ENCODE measurements at regions not wholly inside any gene's neighbourhood (a gene's known extent, or its start where the extent isn't known, plus 50 kb on each side); places are given as distances from the start of the nearest gene placed in this dataset.

- Mint-ChIP-seq H3K36me3 (ENCODE audit: insufficient read depth in 2 of 2) (no peaks in the 10 kb centered on the region), H3K27ac (no peak overlapping the region), H3K4me3 (no peak overlapping the region), H3K9me3 (peaks cover 2% of the 10 kb centered on the region in 2 donors), H3K27me3 (ENCODE audit: low read depth) (peaks cover 18% of the 10 kb centered on the region), H3K4me1 (ENCODE audit: low read depth) (no peaks in the 10 kb centered on the region)
- DNase-seq: no peak
- ATAC-seq (replicated peaks in 1 of 2): no peak
Observed at GRCh38 chr22:27022274-27022895, 365.0 kb downstream of the MIAT start.

- ATAC-seq (replicated peaks in 1 of 2) (no peak), DNase-seq (no peak)
- H3K27ac Mint-ChIP-seq: no peak overlapping the region
- H3K27me3 Mint-ChIP-seq (ENCODE audit: low read depth): peaks cover 18% of the 10 kb centered on the region
- peaks cover 2% of the 10 kb centered on the region in 2 donors for H3K9me3 Mint-ChIP-seq
- no peaks in the 10 kb centered on the region for H3K4me1 Mint-ChIP-seq (ENCODE audit: low read depth)
- H3K4me3 Mint-ChIP-seq: no peak overlapping the region
- no peaks in the 10 kb centered on the region for H3K36me3 Mint-ChIP-seq (ENCODE audit: insufficient read depth in 2 of 2)
Observed at GRCh38 chr22:27022896-27023361, 365.5 kb downstream of the MIAT start.

GRCh38 chr22:27023591-27023990 lies 366.2 kb downstream of the MIAT start:
- peaks cover 2% of the 10 kb centered on the region in 2 donors for H3K9me3 Mint-ChIP-seq
- no peaks in the 10 kb centered on the region for H3K36me3 Mint-ChIP-seq (ENCODE audit: insufficient read depth in 2 of 2)
- no peak for DNase-seq
- H3K4me1 Mint-ChIP-seq (ENCODE audit: low read depth): no peaks in the 10 kb centered on the region
- H3K27me3 Mint-ChIP-seq (ENCODE audit: low read depth): peaks cover 23% of the 10 kb centered on the region
- H3K4me3 Mint-ChIP-seq: no peak overlapping the region
- no peak overlapping the region for H3K27ac Mint-ChIP-seq
- no peak for ATAC-seq (replicated peaks in 1 of 2)

- peaks cover 4 to 7% of the 10 kb centered on the region in 2 donors for H3K9me3 Mint-ChIP-seq
- peaks cover 21% of the 10 kb centered on the region for H3K27me3 Mint-ChIP-seq (ENCODE audit: low read depth)
- no peak for DNase-seq
- ATAC-seq (replicated peaks in 1 of 2): no peak
- no peak overlapping the region for H3K4me3 Mint-ChIP-seq
- no peak overlapping the region for H3K27ac Mint-ChIP-seq
- H3K4me1 Mint-ChIP-seq (ENCODE audit: low read depth): no peaks in the 10 kb centered on the region
- no peaks in the 10 kb centered on the region for H3K36me3 Mint-ChIP-seq (ENCODE audit: insufficient read depth in 2 of 2)
Observed at GRCh38 chr22:27024982-27025381, 367.6 kb downstream of the MIAT start.

- DNase-seq: no peak
- no peak for ATAC-seq (replicated peaks in 1 of 2)
- peaks cover 9% of the 10 kb centered on the region for H3K27me3 Mint-ChIP-seq (ENCODE audit: low read depth)
- no peaks in the 10 kb centered on the region for H3K36me3 Mint-ChIP-seq (ENCODE audit: insufficient read depth in 2 of 2)
- H3K9me3 Mint-ChIP-seq: peaks cover 4 to 7% of the 10 kb centered on the region in 2 donors
- no peak overlapping the region for H3K4me3 Mint-ChIP-seq
- H3K4me1 Mint-ChIP-seq (ENCODE audit: low read depth): no peaks in the 10 kb centered on the region
- no peak overlapping the region for H3K27ac Mint-ChIP-seq
Observed at GRCh38 chr22:27028093-27028492, 370.7 kb downstream of the MIAT start.

GRCh38 chr22:27029584-27030130 lies 372.3 kb downstream of the MIAT start:
- ATAC-seq (replicated peaks in 1 of 2) (no peak), DNase-seq (no peak)
- Mint-ChIP-seq H3K27me3 (ENCODE audit: low read depth) (peaks cover 6% of the 10 kb centered on the region), H3K27ac (no peak overlapping the region), H3K9me3 (peaks cover 4 to 7% of the 10 kb centered on the region in 2 donors), H3K4me1 (ENCODE audit: low read depth) (no peaks in the 10 kb centered on the region), H3K4me3 (no peak overlapping the region), H3K36me3 (ENCODE audit: insufficient read depth in 2 of 2) (no peaks in the 10 kb centered on the region)

- Mint-ChIP-seq H3K9me3 (peaks cover 4 to 7% of the 10 kb centered on the region in 2 donors), H3K36me3 (ENCODE audit: insufficient read depth in 2 of 2) (no peaks in the 10 kb centered on the region), H3K4me1 (ENCODE audit: low read depth) (no peaks in the 10 kb centered on the region), H3K27ac (no peak overlapping the region), H3K4me3 (no peak overlapping the region), H3K27me3 (ENCODE audit: low read depth) (peaks cover 6% of the 10 kb centered on the region)
- ATAC-seq (replicated peaks in 1 of 2) (no peak), DNase-seq (no peak)
Observed at GRCh38 chr22:27032091-27032761, 374.8 kb downstream of the MIAT start.

GRCh38 chr22:27041745-27042310 lies 384.4 kb downstream of the MIAT start:
- ATAC-seq (replicated peaks in 1 of 2) (no peak), DNase-seq (no peak)
- Mint-ChIP-seq H3K9me3 (peaks cover 0 to 3% of the 10 kb centered on the region in 2 donors), H3K36me3 (ENCODE audit: insufficient read depth in 2 of 2) (no peaks in the 10 kb centered on the region), H3K27ac (no peak overlapping the region), H3K27me3 (ENCODE audit: low read depth) (peaks cover 6% of the 10 kb centered on the region), H3K4me3 (no peak overlapping the region), H3K4me1 (ENCODE audit: low read depth) (no peaks in the 10 kb centered on the region)

GRCh38 chr22:27043262-27043661 lies 385.9 kb downstream of the MIAT start:
- H3K27me3 Mint-ChIP-seq (ENCODE audit: low read depth): peaks cover 6% of the 10 kb centered on the region
- H3K27ac Mint-ChIP-seq: no peak overlapping the region
- no peak overlapping the region for H3K4me3 Mint-ChIP-seq
- ATAC-seq (replicated peaks in 1 of 2) (no peak), DNase-seq (no peak)
- peaks cover 3% of the 10 kb centered on the region in 2 donors for H3K9me3 Mint-ChIP-seq
- H3K36me3 Mint-ChIP-seq (ENCODE audit: insufficient read depth in 2 of 2): no peaks in the 10 kb centered on the region
- no peaks in the 10 kb centered on the region for H3K4me1 Mint-ChIP-seq (ENCODE audit: low read depth)

GRCh38 chr22:27045103-27045947 lies 387.9 kb downstream of the MIAT start:
- H3K4me3 Mint-ChIP-seq: no peak overlapping the region
- H3K27me3 Mint-ChIP-seq (ENCODE audit: low read depth): peaks cover 7% of the 10 kb centered on the region
- no peaks in the 10 kb centered on the region for H3K4me1 Mint-ChIP-seq (ENCODE audit: low read depth)
- no peak for DNase-seq
- no peak for ATAC-seq (replicated peaks in 1 of 2)
- H3K9me3 Mint-ChIP-seq: peaks cover 3% of the 10 kb centered on the region in 2 donors
- H3K27ac Mint-ChIP-seq: no peak overlapping the region
- no peaks in the 10 kb centered on the region for H3K36me3 Mint-ChIP-seq (ENCODE audit: insufficient read depth in 2 of 2)

- H3K4me1 Mint-ChIP-seq (ENCODE audit: low read depth): no peaks in the 10 kb centered on the region
- peaks cover 3% of the 10 kb centered on the region in 2 donors for H3K9me3 Mint-ChIP-seq
- H3K27ac Mint-ChIP-seq: no peak overlapping the region
- no peak overlapping the region for H3K4me3 Mint-ChIP-seq
- no peak for ATAC-seq (replicated peaks in 1 of 2)
- no peak for DNase-seq
- no peaks in the 10 kb centered on the region for H3K36me3 Mint-ChIP-seq (ENCODE audit: insufficient read depth in 2 of 2)
- H3K27me3 Mint-ChIP-seq (ENCODE audit: low read depth): peaks cover 15% of the 10 kb centered on the region
Observed at GRCh38 chr22:27046086-27046485, 388.7 kb downstream of the MIAT start.

GRCh38 chr22:27046603-27047002 lies 389.2 kb downstream of the MIAT start:
- no peak overlapping the region for H3K4me3 Mint-ChIP-seq
- ATAC-seq (replicated peaks in 1 of 2): no peak
- no peak for DNase-seq
- no peaks in the 10 kb centered on the region for H3K4me1 Mint-ChIP-seq (ENCODE audit: low read depth)
- no peaks in the 10 kb centered on the region for H3K36me3 Mint-ChIP-seq (ENCODE audit: insufficient read depth in 2 of 2)
- H3K27me3 Mint-ChIP-seq (ENCODE audit: low read depth): peaks cover 15% of the 10 kb centered on the region
- H3K9me3 Mint-ChIP-seq: peaks cover 3% of the 10 kb centered on the region in 2 donors
- H3K27ac Mint-ChIP-seq: no peak overlapping the region

GRCh38 chr22:27050771-27051170 lies 393.4 kb downstream of the MIAT start:
- DNase-seq: no peak
- Mint-ChIP-seq H3K27ac (no peak overlapping the region), H3K4me3 (no peak overlapping the region), H3K4me1 (ENCODE audit: low read depth) (no peaks in the 10 kb centered on the region), H3K27me3 (ENCODE audit: low read depth) (peaks cover 21% of the 10 kb centered on the region), H3K9me3 (peaks cover 3% of the 10 kb centered on the region in 2 donors), H3K36me3 (ENCODE audit: insufficient read depth in 2 of 2) (no peaks in the 10 kb centered on the region)
- ATAC-seq (replicated peaks in 1 of 2): no peak
